IPS DF 19.7 (cell line): ENCODE measurements at regions not wholly inside any gene's neighbourhood (a gene's known extent, or its start where the extent isn't known, plus 50 kb on each side); places are given as distances from the start of the nearest gene placed in this dataset.

ENCODE experiments used
- DNase-seq: peaks from one replicate; pipeline ENCODE4 v3.0.0-alpha.2; 2013; ENCODE audit warnings: low read depth, low spot score

DNA sequence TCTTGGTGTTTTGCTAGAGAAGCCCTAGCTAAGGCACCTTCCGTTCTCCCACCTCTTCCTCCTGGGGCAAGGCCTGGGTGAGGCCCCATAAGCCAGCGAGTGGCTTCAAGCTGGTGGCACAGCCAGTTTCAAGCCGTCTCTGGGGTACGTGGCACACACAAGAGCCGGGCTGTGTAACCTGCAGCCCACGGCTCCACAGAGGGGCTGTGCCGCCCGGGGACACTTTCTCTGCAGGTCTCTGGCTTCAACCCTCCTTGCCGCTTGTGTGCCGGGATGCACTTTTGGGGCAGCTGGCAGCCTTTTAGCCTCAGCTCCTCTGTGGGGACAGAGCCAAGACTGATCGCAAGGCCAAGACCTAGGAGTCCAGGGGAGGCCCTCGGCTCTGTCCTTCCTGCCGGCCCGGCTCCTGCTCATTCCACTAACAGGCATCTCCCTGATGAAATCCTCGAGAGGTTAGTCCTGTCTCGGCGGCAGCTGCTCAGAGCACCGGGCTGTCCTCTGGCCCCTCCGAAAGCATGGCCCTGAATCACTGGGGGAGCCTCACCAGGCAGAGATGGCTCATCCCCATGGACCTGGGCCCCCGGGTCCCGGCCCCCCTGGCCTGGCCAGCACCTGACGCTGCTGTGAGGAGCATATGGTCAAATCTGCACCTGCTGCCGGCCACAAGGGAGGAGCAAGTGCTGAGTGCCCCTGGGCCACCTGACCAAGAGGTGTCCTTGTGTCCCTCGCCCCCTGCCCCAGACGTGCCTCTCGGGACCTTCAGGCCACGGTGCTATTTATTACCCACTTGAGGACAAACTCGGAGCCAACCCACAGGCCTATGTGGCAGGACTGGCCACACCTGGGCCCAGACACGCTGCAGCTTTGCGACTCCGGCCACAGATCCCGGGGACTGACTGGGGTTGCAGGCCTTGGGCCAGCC, 98.5 kb downstream of the METRNL start:
- no peak for DNase-seq

DNA sequence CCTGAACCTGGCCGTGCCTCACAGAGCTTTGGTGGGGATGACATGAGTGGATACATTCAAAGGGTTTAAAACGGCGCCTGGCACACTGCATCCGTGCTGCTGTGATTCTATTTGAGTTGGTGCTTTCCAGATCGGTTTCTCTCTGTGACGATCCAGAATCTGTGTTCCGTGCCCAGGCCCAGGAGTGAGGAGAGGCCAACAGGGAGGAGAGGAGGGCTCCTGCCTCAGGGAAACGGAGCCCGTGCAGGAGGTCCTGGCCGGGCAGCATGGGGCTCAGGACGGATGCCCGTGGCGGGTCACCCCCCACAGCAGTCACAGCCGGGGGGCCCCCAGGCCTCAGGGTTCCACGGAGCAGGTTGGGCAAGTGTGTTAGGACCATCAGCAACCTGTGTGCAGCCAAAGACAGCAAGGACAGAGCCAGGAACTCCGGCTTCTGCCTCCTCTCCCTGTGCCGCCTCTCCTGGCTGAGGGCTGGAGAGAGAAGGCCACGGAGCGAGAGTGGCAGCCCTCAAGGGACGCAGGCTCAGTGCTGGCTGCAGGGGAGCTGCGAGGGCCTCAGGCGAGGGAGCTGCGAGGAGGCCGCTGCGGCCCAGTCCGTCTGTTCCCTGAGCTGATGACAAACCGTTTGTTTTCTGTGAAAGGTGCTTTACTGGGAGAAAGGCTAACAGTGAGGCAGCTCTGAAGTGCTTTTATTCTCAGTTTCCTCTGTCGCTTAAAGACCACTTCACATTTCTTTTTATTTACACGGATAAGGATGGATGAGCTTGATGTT, 99.3 kb downstream of the METRNL start:
- DNase-seq = no peak

- DNase-seq = no peak
Observed at GRCh38 chr17:83179374-83179773, 100.0 kb downstream of the METRNL start.

- DNase-seq = no peak
Observed at GRCh38 chr17:83179811-83180210, 100.4 kb downstream of the METRNL start.

DNA sequence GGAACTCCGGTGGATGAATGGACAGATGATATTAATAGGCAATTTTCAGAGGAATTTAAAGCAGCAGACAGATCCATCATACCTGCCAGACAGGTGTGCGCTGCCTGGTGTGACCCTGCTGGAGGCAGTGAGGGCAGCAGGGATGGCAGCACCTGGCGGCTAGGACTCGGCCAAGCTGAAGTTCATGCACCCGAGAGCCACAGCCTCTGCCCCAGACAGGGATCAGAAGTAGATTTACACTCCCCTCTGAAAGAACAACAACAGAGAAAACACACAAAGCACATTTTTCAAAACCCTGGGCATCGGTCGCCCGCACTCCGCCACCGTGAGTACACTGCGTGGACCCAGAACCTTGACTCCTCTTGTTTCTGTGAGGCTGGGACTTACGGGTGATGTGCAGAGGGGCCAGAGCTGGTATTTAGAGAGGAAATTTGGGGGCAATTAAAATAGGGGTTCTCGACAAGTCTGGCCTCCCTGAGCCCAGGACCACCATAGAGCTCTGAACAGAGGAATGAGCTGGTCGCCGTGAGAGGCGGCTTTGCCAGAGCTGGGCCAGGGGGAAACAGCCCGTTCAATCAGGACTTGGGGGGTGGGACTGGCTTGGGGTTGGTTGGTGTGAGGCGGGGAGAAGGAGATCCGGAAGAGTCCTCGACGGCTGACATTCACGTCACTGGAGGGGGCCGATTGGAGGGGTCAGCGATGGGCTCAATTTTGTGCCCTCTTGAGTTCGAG, 101.0 kb downstream of the METRNL start:
- DNase-seq = no peak

DNA sequence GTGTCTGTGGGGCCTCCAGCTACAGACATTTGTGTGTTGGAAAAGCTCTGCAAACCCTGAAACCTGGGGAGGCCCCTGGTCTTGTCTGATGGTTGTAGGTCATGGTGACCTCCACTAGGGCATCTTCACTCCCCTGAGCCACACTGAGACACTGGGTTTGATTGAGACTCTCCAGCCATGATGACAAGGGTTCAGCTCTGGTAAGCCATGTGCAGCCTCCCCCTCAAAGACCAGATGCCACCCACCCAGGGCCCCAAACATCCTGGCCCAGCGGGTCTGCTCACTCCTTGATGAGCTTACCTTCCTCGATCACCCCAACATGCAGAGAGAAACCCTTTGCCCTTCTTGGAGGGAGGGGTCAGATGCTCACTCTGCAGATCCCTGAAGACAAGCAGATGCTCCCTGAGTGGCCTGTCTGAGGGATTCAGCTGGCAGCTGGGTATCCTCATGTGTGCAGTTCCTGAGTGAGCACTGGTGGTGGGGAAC, 101.6 kb downstream of the METRNL start:
- DNase-seq = no peak

GRCh38 chr17:83181991-83182619, 102.7 kb downstream of the METRNL start:
- no peak for DNase-seq

- no peak for DNase-seq
Observed at GRCh38 chr17:83182620-83183101, 103.3 kb downstream of the METRNL start.

DNA sequence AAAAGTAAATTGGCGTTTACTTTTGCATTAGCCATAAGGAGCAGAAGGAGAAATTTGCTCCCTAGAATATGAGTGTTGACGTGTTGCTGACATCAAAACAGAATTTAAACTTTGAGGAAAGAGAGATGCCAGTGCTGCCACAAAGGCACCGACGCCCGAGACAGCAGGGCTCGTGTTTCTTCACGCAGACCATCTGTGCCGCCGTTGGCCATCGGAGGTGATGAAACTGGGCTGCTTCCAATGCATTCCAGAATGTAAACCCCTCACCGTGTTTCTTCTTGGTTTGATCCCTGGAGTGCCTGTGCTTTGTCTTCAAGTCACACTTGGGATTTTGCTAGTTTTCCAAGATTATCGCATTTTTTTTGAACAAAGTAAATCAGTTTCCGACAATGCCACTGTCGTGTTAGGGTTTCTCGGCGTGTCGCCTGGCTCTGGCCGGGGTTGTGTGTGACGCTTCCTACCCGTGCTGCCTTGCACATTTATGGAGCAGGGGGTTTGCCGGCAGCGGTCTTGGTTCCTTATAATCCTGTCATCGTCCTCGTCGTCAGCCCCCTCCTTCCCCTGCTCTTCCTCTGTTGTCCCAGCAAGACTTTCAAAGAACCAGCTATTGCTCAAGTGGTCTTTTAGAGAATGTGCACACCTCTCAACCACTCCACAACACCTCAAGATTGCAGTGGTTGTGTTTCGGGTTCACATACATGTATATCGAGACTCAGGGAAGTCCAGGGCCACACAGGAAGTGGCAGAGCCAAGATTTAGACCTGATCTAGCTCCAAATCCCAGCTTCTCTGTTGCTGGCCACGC, 103.9 kb downstream of the METRNL start:
- no peak for DNase-seq

- DNase-seq = no peak
Observed at GRCh38 chr17:83183951-83184506, 104.6 kb downstream of the METRNL start.

DNA sequence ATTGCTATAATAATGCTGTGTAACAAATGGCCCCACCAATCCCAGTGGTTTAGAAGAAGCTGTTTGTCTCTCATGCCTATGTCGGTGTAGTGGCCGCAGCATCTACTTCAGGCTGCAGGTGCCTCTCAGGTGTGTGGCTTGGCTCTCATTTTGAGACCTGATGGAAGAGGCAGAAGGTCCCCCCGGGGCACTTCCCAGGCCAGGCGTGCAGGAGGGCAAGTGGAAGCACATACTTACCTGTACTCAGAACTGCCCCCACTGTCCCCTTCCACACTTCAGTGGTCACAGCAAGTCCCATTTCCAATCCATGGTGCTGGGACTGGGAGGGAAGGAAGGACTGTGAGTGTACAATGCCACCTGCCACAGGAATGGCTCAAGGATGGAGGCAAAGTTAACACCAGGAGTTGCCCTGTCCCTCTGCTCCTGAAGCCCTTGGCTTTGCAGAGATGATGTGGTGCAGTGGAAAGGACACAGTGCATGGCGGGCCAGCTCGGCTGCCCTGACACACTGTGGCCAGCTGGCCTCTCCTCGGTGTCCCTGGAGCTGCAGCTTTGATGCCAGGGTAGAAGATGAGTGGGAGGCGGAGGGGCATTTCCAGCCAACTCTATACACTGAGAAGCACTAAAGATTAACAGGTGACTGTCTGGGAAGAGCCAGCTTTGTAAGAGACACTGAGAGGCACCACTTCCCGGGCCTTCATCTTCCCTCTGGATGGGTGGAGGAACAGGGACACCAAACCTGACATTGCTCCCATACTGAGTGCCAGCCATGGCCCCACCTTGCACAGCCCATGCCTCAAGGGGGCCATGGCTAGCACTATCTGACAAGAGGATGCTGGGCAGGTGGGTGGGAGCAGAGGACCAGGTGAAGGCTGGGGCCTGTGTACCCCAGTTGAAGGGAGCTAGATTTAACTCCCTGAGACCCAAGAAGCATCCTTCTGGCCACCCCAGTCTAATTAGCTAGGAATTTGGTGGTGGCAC, 105.9 kb downstream of the METRNL start:
- DNase-seq = no peak

DNA sequence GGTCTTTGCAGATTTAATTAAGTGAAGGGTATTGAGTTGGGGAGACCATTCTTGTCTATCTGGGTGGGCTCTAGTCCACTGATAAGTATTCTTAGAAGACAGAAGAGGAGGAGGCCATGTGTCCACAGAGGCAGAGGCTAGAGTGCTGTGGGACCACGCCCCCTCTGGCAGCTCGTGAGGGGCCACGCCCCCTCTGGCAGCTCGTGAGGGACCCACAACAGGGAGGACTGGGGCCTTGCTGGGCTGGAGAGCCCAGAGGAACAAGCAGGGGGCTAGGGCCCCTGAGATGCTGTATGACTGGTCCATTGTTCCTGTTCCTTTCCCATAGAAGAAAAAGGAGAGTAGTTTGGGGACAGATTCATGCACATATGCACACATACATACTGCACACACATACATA, 106.8 kb downstream of the METRNL start:
- no peak for DNase-seq

DNA sequence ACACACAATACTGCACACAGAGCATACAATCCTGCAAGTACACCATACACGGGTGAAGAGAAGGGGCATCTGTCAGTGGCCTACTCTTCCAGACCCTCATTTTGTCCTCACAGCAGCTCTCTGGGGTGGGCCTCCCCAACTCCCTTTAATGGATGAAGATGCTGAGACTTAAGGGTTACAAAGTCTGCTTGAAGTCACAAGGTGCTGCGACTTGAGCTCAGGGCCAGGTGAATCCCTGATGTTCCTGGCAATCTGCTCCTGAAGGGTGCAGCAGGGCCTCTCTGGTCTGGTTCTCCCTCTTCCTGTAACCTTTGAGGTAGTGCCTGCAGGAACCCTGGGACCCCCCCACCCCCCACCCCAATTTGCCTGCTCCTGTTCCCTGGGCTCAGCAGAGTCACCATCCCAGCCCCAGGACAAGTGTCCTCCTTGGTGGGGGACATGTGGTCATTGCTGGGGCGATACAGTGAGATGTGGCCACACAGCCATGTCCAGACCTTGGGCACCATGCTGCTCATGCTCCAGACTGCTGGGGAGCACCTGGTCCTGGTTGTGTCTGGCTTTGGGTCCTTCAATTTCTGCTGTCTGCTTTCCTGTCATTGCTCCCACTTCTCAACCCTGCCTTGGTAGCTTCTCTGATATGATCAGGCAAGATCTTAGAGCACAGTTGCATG, 107.5 kb downstream of the METRNL start:
- no peak for DNase-seq

DNA sequence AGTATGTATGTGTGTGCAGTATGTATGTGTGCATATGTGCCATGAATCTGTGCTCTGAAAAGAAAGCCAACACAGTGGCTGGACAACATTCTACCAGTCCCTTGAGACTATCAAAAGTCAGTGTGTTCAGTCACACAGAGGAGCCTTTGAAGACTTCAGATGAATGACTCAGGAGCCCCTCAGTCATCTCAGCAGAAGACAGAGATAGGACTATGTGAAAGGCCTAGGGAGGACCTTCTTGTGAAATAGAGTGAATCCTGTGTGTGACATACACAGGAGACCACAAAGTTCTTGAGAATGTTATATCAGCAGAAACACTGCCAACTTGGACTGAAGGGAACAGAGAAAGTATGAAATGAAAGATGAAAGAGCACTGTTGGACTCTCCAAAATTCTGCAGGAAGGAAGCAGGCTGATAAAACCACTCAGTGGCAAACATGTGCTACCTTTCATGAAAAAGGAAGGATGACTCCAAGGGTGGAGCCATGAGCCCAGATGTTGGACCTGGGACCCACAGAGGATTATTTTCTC, 108.4 kb downstream of the METRNL start:
- no peak for DNase-seq

- DNase-seq = no peak
Observed at GRCh38 chr17:83189044-83190003, 109.9 kb downstream of the METRNL start.

DNA sequence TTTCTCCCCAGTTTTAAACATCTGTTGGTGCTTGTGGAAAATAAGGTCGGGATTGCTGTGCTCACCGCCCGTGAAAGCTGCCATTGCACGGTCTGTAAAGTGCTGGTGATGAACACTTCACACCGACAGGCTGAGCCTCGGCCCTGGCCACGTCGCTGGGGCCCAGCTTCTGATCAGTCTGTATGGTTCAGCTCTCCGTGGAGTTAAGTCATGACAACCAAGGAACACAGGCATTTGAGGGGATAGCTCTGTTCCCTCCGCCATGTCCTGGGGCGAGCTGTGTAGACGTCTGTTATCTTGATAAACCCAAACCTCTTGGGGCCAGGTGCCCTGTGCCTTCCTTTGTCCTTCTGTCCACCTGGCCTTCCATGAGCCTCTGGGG, 110.6 kb downstream of the METRNL start:
- DNase-seq = no peak
